ENCODE measurements at regions not wholly inside any gene's neighbourhood (a gene's known extent, or its start where the extent isn't known, plus 50 kb on each side); places are given as distances from the start of the nearest gene placed in this dataset.

DNA sequence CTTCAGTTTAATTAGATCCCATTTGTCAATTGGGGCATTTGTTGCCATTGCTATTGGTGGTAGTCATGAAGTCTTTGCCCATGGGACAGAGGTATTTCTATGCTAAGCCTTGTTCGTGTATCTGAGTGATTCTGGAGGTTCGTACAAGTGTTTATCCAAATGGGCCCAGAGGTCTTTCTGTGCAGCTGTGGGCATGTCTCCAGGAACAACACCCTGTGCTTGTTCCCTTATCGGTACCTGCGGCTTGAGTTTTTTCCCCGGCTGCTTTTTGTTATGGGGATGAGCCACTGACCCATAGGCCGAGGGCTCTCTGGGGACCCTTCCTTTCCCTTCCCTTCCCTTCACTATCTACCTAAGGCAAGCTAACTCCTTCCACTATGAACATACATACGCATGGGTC, 81.4 kb upstream of the WDR1 start:
- DNase-seq, result no peak
- 94% methylated on average over 5 of the region's 7 CpGs for WGBS (ENCODE audit: insufficient coverage)
- Histone ChIP-seq H3K27ac (ENCODE audit: insufficient read depth in 1 of 2, low read depth in 1 of 2, low read length in 2 of 2, poor library complexity in 1 of 2, severe bottlenecking in 2 of 2) (no peak overlapping the region), H3K36me3 (ENCODE audit: control insufficient read depth in 4 of 4, insufficient read depth in 4 of 4, low read length in 3 of 4) (no peaks in the 10 kb centered on the region), H3K9me3 (ENCODE audit: control extremely low read depth in 1 of 5, control insufficient read depth in 4 of 5, insufficient read depth in 2 of 5, low read depth in 1 of 5, low read length in 4 of 5) (no peaks in the 10 kb centered on the region), H3K27me3 (replicated peaks in 2 of 5; ENCODE audit: control insufficient read depth in 4 of 5, insufficient read depth in 5 of 5, low read length in 4 of 5) (no peaks in the 10 kb centered on the region), H3K4me1 (ENCODE audit: control extremely low read depth in 1 of 4, control insufficient read depth in 4 of 4, insufficient read depth in 4 of 4, low read length in 3 of 4) (no peaks in the 10 kb centered on the region), H3K4me3 (ENCODE audit: control insufficient read depth in 1 of 7, extremely low read depth in 1 of 7, insufficient read depth in 4 of 7, low read depth in 2 of 7, low read length in 6 of 7) (no peak overlapping the region)
- ChIA-PET CTCF (interaction anchor here (1.1 to 4.0 kb wide), 2 partner anchors 10 to 58 kb away, joined by 3 to 18 read pairs; no protein-coding TSS in a partner anchor), POLR2A (interaction anchor here (0.7 kb wide), 1 partner anchor 26 kb away, joined by 3 read pairs; no protein-coding TSS in a partner anchor)

DNA sequence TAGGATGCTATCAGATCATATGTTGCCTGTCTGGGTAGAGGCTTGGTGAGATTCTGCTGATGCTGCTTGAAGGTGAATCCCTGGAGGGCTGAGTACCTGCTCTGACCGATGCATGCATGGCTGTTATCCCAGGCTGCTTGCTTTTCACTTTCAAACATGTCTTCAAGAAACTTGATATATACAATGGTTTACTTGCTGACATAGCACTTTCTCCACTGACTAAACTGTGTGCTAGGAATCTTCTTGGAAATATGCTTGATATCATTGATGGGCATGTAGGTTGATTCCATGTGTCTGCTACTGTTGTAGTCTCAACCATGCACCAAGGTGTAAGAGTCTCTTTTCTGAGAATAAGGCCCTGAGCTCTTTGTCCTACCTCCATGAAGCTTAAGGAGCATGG, 79.6 kb upstream of the WDR1 start:
- H3K27me3 ChIP-seq (replicated peaks in 2 of 5; ENCODE audit: control insufficient read depth in 4 of 5, insufficient read depth in 5 of 5, low read length in 4 of 5), result no peaks in the 10 kb centered on the region
- no CpG with 5 or more reads among the region's 1 CpG for WGBS (ENCODE audit: insufficient coverage)
- no peak for DNase-seq
- H3K27ac ChIP-seq (ENCODE audit: insufficient read depth in 1 of 2, low read depth in 1 of 2, low read length in 2 of 2, poor library complexity in 1 of 2, severe bottlenecking in 2 of 2), result no peak overlapping the region
- H3K9me3 ChIP-seq (ENCODE audit: control extremely low read depth in 1 of 5, control insufficient read depth in 4 of 5, insufficient read depth in 2 of 5, low read depth in 1 of 5, low read length in 4 of 5), result no peaks in the 10 kb centered on the region
- POLR2A ChIA-PET, result no interaction called here
- no peaks in the 10 kb centered on the region for H3K36me3 ChIP-seq (ENCODE audit: control insufficient read depth in 4 of 4, insufficient read depth in 4 of 4, low read length in 3 of 4)
- H3K4me3 ChIP-seq (ENCODE audit: control insufficient read depth in 1 of 7, extremely low read depth in 1 of 7, insufficient read depth in 4 of 7, low read depth in 2 of 7, low read length in 6 of 7), result no peak overlapping the region
- H3K4me1 ChIP-seq (ENCODE audit: control extremely low read depth in 1 of 4, control insufficient read depth in 4 of 4, insufficient read depth in 4 of 4, low read length in 3 of 4), result peaks cover 0 to 7% (median 0%) of the 10 kb centered on the region in 4 experiments
- CTCF ChIA-PET, result interaction anchor here (4.0 kb wide), 1 partner anchor 8 kb away, joined by 18 read pairs; no protein-coding TSS in a partner anchor

DNA sequence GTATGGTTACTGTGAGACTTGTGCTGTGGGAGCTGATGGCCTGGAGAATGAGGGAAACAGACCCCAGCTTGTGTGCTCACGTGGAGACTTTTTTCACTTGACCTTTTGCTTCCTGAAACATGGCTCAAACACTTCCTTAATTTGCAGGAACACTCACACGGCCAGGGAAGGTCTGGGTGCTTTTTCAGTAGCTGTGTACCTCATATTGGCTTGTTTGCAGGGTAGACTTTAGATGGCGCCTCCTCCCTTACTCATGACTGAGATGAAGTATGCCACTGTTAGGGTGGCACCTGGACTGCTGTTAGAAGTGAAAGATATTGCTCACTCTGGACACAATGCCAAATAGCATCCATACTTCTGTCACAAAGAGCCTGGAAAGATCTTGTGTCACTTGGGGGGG, 75.7 kb upstream of the WDR1 start:
- WGBS (ENCODE audit: insufficient coverage), result 21% methylated on average over 3 of the region's 3 CpGs

DNA sequence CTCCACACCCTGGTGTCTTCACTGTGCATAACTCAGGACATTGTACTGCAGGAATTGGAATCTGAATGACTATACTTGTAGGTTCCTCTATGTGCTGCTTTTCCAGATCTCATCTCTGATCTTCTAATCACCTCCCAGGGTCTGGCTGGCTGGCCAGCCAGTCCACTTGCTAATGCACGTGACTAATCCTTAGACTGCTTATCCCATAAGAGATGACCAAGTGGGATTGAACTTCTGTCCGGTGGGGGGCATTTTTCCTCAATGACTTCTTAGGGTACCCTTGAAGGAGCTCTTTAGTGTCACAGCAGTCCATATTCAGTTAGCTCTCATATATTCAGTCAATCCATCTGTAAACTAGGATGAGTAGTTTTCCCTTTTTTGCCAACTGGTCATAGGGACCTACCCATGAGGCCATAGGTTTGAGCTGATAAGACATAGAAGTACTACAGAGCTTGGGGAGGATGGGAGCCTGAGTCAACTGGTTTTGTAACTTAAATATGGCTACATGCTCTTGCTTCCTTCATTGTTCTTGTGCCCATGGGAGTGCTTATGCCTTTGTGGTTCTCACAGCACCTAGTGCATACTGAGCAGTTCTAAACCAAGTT, 71.9 kb upstream of the WDR1 start:
- no peak overlapping the region for H3K27ac ChIP-seq (ENCODE audit: insufficient read depth in 1 of 2, low read depth in 1 of 2, low read length in 2 of 2, poor library complexity in 1 of 2, severe bottlenecking in 2 of 2)
- no peaks in the 10 kb centered on the region for H3K9me3 ChIP-seq (ENCODE audit: control extremely low read depth in 1 of 5, control insufficient read depth in 4 of 5, insufficient read depth in 2 of 5, low read depth in 1 of 5, low read length in 4 of 5)
- POLR2A ChIA-PET, result interaction anchor here (0.6 kb wide), 1 partner anchor 411 kb away, joined by 3 read pairs; no protein-coding TSS in a partner anchor
- CTCF ChIA-PET, result interaction anchor here (0.9 to 13.3 kb wide), 5 partner anchors 10 to 188 kb away, joined by 3 to 183 read pairs (median 3); no protein-coding TSS in a partner anchor
- peaks cover 2 to 20% (median 11%) of the 10 kb centered on the region in 4 experiments for H3K4me1 ChIP-seq (ENCODE audit: control extremely low read depth in 1 of 4, control insufficient read depth in 4 of 4, insufficient read depth in 4 of 4, low read length in 3 of 4)
- no peak for DNase-seq
- H3K27me3 ChIP-seq (replicated peaks in 2 of 5; ENCODE audit: control insufficient read depth in 4 of 5, insufficient read depth in 5 of 5, low read length in 4 of 5), result no peaks in the 10 kb centered on the region
- no peak overlapping the region for H3K4me3 ChIP-seq (ENCODE audit: control insufficient read depth in 1 of 7, extremely low read depth in 1 of 7, insufficient read depth in 4 of 7, low read depth in 2 of 7, low read length in 6 of 7)
- no peaks in the 10 kb centered on the region for H3K36me3 ChIP-seq (ENCODE audit: control insufficient read depth in 4 of 4, insufficient read depth in 4 of 4, low read length in 3 of 4)
- 100% methylated on average over 2 of the region's 2 CpGs for WGBS (ENCODE audit: insufficient coverage)

More for the DNA sequence above, 75.7 kb upstream of the WDR1 start:
- Histone ChIP-seq H3K4me3 (ENCODE audit: control insufficient read depth in 1 of 7, extremely low read depth in 1 of 7, insufficient read depth in 4 of 7, low read depth in 2 of 7, low read length in 6 of 7) (no peak overlapping the region), H3K27me3 (replicated peaks in 2 of 5; ENCODE audit: control insufficient read depth in 4 of 5, insufficient read depth in 5 of 5, low read length in 4 of 5) (no peaks in the 10 kb centered on the region), H3K36me3 (ENCODE audit: control insufficient read depth in 4 of 4, insufficient read depth in 4 of 4, low read length in 3 of 4) (no peaks in the 10 kb centered on the region), H3K9me3 (ENCODE audit: control extremely low read depth in 1 of 5, control insufficient read depth in 4 of 5, insufficient read depth in 2 of 5, low read depth in 1 of 5, low read length in 4 of 5) (no peaks in the 10 kb centered on the region), H3K27ac (ENCODE audit: insufficient read depth in 1 of 2, low read depth in 1 of 2, low read length in 2 of 2, poor library complexity in 1 of 2, severe bottlenecking in 2 of 2) (no peak overlapping the region), H3K4me1 (ENCODE audit: control extremely low read depth in 1 of 4, control insufficient read depth in 4 of 4, insufficient read depth in 4 of 4, low read length in 3 of 4) (peaks cover 0 to 7% (median 0%) of the 10 kb centered on the region in 4 experiments)
- ChIA-PET CTCF (interaction anchor here (0.8 to 13.3 kb wide), 12 partner anchors 11 to 358 kb away, joined by 3 to 183 read pairs (median 4); no protein-coding TSS in a partner anchor), POLR2A (interaction anchor here (0.6 kb wide), 1 partner anchor 11 kb away, joined by 4 read pairs; no protein-coding TSS in a partner anchor)
- DNase-seq, result peak; percentile 28 to 43 (median 33)

DNA sequence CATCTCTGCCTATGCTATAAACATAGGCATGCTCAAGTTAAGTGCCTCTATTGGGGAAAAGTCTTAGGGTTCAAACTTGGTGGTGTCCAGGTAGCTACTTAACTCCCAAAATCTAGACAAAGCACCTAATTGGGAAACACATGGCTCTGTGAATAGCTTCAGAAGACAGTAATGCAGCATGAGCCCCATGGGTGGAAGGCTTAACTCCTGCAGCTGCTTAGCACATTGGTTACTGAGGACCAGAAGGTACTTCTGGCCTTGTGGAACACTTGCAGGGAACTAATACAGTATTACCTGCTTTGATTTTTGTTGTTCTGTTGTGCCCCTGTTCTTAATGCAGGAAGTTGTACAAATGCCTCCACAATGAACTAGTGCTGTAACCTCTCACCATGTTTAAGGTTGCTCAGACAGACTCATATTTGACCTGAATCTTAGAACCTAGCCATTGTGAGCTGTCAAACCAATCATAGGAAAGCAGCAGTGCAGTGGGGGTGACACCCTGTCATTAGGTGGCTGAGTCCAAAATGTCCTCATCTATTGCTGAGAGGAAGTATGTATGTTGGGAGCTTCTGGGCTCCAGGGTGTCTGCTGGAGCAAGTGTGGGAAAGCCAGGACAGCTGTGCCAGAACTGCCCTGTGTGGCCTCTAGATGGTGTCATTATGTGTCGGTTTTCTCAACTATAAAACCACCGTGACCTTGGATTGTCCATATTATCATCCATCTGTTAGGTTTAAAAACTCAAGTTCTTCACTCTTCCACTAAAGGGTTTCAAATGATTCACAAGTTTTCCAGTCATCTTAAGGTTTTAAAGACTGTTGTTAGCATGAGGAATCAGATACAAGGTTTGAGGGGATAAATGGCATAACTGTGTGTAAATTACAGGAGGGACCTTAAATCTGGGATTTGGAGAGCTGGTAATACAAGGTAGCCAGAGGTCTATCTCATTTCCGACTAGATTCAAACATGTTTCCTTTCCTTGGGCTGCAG, 69.9 kb upstream of the WDR1 start:
- no peak for DNase-seq
- no peaks in the 10 kb centered on the region for H3K36me3 ChIP-seq (ENCODE audit: control insufficient read depth in 4 of 4, insufficient read depth in 4 of 4, low read length in 3 of 4)
- H3K27me3 ChIP-seq (replicated peaks in 2 of 5; ENCODE audit: control insufficient read depth in 4 of 5, insufficient read depth in 5 of 5, low read length in 4 of 5), result no peaks in the 10 kb centered on the region
- WGBS (ENCODE audit: insufficient coverage), result no CpG with 5 or more reads among the region's 3 CpGs
- no peak overlapping the region for H3K27ac ChIP-seq (ENCODE audit: insufficient read depth in 1 of 2, low read depth in 1 of 2, low read length in 2 of 2, poor library complexity in 1 of 2, severe bottlenecking in 2 of 2)
- no peaks in the 10 kb centered on the region for H3K9me3 ChIP-seq (ENCODE audit: control extremely low read depth in 1 of 5, control insufficient read depth in 4 of 5, insufficient read depth in 2 of 5, low read depth in 1 of 5, low read length in 4 of 5)
- CTCF ChIA-PET, result interaction anchor here (0.6 to 13.3 kb wide), 5 partner anchors 12 to 489 kb away, joined by 3 to 183 read pairs (median 8); no protein-coding TSS in a partner anchor
- peaks cover 16 to 34% (median 27%) of the 10 kb centered on the region in 4 experiments for H3K4me1 ChIP-seq (ENCODE audit: control extremely low read depth in 1 of 4, control insufficient read depth in 4 of 4, insufficient read depth in 4 of 4, low read length in 3 of 4)
- H3K4me3 ChIP-seq (ENCODE audit: control insufficient read depth in 1 of 7, extremely low read depth in 1 of 7, insufficient read depth in 4 of 7, low read depth in 2 of 7, low read length in 6 of 7), result no peak overlapping the region
- POLR2A ChIA-PET, result no interaction called here

DNA sequence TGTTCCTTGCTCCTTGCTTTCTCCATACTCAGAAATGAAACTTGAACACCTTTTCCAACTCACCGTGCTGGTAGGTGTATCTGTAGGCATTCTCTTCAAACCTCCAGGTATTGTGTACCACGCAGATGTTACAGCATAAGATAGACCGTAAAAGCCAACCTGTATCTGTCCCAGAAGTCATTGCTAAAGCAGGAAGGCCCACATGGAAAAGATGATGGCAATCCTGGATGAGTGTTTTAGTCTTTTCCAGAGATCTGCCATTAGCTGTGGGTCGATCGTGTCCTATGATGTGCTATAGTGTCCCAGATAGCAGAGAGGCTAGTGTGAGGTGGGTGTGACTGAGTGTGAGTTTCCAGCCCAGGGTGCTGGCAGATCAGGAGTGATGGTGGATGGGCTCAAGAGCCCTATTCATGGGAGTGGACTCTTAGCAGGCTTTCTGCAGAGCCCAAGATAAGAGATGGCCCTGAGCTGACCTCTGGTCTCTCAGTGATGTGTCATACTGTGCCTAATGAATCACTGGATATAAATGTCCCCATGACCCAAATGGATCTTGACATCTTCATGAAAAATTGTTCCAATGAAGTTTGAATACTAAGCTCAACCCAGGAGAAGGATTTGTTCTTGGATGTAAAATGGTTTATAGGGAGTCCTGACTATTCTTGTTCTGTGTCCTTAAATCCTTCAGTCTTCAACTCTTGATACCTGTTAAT, 69.1 kb upstream of the WDR1 start:
- H3K4me1 ChIP-seq (ENCODE audit: control extremely low read depth in 1 of 4, control insufficient read depth in 4 of 4, insufficient read depth in 4 of 4, low read length in 3 of 4), result peaks cover 20 to 42% (median 35%) of the 10 kb centered on the region in 4 experiments
- H3K36me3 ChIP-seq (ENCODE audit: control insufficient read depth in 4 of 4, insufficient read depth in 4 of 4, low read length in 3 of 4), result no peaks in the 10 kb centered on the region
- no peaks in the 10 kb centered on the region for H3K9me3 ChIP-seq (ENCODE audit: control extremely low read depth in 1 of 5, control insufficient read depth in 4 of 5, insufficient read depth in 2 of 5, low read depth in 1 of 5, low read length in 4 of 5)
- no peaks in the 10 kb centered on the region for H3K27me3 ChIP-seq (replicated peaks in 2 of 5; ENCODE audit: control insufficient read depth in 4 of 5, insufficient read depth in 5 of 5, low read length in 4 of 5)
- ChIA-PET CTCF (interaction anchor here (0.6 to 13.3 kb wide), 3 partner anchors 16 to 490 kb away, joined by 3 to 183 read pairs (median 8); no protein-coding TSS in a partner anchor), POLR2A (no interaction called here)
- 100% methylated on average over 4 of the region's 5 CpGs for WGBS (ENCODE audit: insufficient coverage)
- no peak overlapping the region for H3K4me3 ChIP-seq (ENCODE audit: control insufficient read depth in 1 of 7, extremely low read depth in 1 of 7, insufficient read depth in 4 of 7, low read depth in 2 of 7, low read length in 6 of 7)
- peak overlapping the region in 1 of 2 experiments; percentile 80 for H3K27ac ChIP-seq (ENCODE audit: insufficient read depth in 1 of 2, low read depth in 1 of 2, low read length in 2 of 2, poor library complexity in 1 of 2, severe bottlenecking in 2 of 2)
- no peak for DNase-seq
